HG03097 (cell line): ENCODE measurements at regions not wholly inside any gene's neighbourhood (a gene's known extent, or its start where the extent isn't known, plus 50 kb on each side); places are given as distances from the start of the nearest gene placed in this dataset.

Experiments
- ATAC-seq: cut with Tn5 transposase; IDR thresholded peaks from one replicate; pipeline ENCODE4 v1.9.1; 2021; ENCODE audit not compliant: unreplicated experiment, low FRiP score

DNA sequence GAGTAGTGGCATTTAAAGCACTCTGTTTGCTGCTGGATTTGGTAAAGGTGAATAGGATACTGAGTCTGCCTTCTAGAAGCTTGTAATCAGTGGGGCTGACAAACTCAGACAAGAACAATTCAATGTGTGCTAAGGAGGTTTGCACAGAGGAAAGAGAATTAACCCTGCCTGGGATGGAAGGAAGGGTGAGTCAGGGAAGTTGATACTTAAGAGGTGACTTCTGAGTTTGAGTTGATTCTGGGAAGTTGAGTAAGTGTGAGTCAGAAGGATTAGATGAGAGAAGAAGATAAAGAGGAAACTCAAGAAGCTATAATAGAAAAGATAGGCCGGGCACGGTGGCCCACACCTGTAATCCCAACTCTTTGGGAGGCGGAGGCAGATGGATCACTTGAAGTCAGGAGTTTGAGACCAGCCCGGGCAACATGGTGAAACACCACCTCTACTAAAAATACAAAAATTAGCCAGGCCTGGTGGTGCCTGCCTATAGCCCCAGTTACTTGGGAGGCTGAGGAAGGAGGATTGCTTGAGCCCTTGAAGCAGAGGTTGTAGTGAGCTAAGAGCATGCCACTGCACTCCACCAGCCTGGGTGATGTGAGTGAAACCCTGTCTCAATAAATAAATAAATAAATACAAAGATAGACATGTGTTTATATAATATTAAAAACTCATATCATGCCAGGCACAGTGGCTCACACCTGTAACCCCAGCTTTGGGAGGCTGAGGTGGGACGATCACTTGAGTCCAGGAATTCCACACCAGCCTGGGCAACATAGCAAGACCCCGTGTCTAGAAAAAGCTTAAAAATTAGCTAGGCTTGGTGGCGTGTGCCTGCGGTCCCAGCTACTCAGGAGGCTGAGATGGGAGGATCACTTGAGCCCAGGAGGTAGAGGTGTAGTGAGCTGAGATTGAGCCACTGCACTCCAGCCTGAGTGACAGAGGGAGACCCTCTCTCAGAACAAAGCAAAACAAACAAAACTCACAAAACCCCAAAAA lies 126.8 kb upstream of the CPM start:
- no peak for ATAC-seq

DNA sequence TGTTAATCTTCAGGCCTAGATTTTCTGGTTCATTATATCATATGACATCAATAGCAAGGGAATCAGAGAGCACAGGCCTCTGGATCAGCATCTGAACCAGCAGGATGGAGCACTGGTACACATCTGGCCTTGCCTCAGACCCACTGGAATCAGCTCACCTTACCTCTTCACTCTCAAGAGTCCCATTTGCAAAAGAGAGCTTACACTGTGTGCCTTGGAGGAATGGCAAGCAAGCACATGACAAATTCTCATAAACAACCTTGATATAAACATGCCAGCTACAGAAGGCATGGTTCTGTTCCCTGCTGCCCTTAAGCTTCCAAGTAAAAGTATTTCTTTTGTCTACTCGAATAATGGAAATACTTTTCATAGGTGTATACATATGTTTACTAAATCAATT lies 128.6 kb upstream of the CPM start:
- no peak for ATAC-seq

DNA sequence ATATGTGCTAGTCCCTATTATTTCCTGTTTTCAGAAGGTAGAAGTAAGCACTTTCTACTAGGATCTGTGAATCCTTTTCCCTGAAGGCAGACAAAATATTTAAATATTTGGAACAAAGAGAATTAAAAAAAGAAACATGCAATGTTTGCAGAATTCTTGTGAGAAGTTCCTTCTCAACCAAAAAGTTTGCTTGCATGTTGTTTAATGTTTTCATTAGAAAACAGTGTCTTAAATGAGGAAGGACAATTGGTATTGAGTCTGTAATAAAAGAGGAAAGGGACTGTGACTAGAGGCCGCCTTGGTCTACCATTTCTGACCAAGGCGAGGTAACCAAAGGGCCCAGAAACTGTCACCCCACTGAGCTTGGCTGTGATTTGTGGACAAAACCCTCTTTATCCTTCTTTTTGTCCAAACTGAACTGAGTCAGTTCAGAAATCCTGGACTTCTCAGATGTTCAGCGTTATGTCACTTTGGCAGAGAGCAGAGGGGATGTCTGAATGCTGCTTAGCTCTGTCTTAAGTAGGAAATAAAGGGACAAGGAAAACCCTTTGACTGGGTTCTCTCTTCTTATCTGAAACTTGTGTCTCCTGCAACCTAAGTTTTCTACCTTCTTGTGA lies 129.8 kb upstream of the CPM start:
- ATAC-seq, result no peak

DNA sequence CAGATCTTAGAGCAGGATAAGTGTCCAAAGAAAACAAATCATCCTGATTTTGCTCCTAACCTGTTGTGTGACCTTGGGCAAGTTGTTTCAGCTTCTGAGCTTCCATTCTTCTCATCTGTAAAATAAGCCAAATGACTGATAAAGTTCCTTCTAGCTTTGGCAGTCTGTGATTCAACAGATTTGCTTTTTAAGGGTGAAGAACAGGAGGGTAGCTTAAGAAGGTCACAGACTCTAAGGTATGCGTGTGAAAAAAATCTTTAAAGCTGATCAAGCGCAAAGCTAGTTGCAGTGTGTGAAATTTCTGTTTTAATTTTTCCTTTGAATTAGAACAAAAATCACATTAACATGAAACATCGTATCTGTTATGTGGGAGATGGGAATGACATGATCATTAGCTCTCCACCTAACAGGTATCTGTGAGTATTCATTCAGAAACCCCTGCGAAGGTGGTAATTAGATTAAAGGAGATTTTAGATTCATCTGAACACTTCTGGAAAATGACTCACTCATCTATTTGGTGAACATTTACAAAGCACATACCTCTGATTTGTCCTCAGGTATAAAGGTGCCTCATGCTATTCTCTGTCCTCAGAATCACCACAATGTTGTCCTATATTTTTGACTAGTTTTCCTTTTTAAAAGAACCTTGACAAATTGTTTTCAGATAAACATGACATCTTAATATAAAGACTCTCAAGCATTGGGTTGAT lies 131.9 kb upstream of the CPM start:
- no peak for ATAC-seq

DNA sequence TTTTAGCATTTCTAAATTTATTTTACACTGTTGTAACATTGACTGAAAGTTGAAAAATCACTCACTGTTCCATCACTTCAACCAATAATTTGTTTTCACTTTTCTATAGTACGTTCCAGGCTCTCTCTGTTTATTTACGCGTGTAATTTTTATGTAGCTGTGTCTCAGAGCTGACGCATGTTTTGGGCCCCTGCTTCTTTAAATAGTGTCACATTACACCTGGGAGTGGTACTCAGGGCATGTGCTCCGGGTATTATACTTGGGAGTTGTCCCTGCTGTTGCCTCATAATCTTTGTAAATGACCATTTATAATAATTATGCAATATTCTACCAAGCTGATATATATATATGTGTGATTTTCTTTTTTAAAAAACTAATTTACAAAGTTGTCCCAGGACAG lies 132.8 kb upstream of the CPM start:
- ATAC-seq, result no peak

DNA sequence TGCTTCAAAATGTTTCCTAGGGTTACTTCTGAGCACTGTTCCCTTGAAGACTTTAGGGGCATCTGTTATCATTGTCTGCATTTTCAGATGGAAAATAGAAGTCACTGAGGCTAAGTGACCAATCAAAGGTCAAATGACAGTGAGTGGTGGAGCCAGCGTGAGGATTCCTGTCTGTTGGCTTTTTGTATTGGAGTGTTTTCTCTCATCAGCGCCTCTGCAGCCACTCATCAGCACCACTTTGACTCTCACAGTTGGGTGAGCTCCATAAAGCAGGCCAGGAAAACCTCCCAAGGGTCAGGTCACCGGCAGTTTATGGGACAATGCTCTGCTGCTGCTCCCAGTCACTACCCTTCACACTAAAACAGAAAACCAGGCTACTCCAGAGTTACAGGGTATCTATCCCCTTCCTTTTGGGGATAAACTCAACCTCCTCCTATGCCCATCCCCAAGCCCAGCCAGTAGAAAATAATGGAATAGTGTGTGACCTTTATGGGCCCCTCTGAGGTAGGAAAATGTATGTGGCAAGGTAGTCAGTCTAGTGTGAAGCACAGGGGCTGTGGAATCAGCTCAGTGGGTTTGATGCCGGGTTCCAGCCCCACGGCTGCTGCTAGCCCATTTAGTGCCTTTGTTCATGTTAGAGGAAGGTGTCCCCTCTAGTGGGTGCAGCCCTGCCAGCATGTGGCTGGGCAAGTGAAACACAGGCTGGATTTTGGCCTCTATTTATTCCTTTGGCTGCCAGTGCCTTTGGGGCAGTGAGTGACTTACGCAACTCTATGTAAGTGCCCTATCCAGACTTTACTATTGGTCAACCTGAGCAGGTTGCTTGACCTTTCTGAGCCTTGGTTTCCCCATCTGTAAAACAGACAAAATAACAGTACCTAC lies 133.8 kb upstream of the CPM start:
- no peak for ATAC-seq

DNA sequence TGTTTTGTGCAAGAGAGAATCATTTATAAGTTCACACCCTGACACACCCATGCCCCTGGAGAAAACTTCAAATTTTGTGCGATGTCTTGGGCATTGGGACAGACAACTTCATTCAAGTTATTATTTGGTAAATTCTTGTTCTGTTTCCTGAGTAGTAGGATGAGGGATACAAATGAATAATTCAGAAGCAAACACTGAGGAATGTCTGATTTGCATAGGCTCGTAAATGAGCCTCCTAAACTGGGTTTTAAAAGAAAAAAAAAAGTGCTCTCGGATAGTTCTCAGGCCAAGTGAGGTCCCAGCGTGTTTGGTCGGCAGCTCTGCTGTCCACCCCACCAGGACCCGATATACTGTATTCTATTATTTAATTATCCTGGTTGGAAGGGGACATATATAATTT lies 134.7 kb upstream of the CPM start:
- no peak for ATAC-seq

DNA sequence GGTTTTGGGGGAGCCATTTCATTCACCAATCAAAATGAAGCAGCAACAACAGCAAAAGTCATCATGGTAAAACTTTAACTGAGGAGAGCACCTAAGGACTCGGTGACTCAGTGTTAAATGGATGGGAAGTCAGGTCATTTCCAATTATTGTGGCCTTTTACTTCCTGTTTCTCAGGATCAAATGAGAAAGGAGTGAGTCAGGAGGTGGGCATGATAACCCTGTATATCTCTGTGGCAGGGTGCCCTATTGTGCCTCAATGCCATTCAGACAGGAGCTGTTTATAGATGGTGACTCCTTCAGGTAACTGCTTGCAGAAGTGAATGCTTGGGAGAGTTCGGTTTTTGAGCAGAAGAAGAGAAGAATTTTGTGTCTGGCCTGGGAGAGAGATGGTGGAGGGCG lies 135.5 kb upstream of the CPM start:
- ATAC-seq, result no peak

DNA sequence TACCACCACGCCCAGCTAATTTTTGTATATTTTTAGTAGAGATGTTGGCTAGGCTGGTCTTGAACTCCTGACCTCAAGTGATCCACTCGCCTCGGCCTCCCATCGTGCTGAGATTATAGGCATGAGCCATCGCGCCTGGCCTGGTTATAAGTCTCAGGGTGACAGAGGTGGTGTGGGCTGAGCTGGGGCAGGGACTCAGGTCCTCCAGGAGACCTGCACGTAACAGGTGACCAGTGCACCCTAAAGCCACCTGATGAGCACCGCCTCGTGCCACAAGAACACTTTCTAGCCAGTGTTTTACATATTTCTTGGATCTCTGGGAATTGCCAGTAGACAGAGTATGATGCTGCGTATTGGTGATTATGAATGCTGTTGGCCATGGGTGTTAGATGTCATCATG lies 136.5 kb upstream of the CPM start:
- no peak for ATAC-seq

DNA sequence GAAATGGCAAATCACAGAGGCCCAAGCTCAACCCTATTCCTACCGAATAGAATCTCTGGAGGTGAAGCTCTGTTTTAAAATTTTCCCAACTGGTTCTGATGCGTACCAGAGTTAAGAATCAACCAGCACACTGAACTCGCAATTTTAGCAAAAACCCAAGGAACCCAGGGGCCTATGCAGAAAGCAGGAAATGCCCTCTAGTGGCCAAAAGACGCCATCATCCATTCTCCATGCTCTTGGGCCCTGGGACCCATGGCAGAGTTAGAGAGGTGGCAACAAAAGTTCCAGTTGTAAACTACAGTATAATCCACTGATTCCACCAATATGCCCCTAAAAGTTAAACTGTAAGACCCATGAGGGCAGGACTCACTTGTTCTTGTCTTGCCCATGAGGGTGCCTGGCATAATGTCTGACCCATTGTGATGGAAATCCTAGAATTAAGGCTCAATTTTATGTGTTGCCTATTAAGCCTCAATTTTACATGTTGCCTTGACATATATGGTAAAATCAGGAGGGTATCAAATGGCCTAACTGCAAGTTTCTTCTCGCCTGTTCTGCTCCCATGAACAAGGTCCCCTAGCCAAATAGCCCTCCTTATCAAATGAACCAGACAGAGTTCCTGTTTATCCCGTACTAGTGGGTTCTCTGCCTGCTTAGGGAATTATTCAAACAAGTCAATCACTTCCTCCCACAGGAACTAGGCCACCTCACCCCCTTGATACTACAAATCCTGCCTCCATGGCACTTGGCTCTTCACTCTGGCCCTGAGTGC lies 137.5 kb upstream of the CPM start:
- no peak for ATAC-seq

DNA sequence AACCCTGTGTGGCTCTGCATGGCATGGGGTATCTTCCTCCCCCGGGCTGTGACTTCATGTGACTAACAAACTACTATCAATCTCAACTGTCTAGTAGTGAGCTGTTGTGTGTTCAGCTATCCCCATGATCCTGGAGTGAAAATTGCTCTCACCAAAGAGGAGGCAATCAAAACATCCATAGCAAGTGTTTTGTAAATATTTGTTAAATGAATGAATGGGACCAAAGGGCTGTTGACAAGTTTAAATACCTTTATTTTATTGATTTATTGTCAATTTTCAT lies 138.1 kb upstream of the CPM start:
- ATAC-seq, result no peak

DNA sequence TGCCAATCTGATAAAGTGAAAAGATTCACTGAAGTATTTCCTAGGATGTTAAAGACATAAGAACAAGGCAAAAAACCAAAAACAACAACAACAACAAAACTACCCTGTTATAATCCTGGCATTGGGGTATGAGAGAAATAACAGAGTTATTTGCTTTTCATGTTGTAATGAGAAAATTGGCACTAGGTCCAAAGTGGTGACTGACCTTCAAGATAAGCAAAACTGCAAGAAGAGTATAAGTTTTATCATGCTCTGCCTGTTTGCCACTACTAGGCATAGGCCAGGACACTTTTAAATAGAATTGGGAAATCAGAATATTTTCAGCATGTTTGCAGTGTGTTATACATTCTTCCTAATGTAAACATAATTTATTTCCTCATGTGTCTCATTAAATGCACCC lies 140.1 kb upstream of the CPM start:
- no peak for ATAC-seq

DNA sequence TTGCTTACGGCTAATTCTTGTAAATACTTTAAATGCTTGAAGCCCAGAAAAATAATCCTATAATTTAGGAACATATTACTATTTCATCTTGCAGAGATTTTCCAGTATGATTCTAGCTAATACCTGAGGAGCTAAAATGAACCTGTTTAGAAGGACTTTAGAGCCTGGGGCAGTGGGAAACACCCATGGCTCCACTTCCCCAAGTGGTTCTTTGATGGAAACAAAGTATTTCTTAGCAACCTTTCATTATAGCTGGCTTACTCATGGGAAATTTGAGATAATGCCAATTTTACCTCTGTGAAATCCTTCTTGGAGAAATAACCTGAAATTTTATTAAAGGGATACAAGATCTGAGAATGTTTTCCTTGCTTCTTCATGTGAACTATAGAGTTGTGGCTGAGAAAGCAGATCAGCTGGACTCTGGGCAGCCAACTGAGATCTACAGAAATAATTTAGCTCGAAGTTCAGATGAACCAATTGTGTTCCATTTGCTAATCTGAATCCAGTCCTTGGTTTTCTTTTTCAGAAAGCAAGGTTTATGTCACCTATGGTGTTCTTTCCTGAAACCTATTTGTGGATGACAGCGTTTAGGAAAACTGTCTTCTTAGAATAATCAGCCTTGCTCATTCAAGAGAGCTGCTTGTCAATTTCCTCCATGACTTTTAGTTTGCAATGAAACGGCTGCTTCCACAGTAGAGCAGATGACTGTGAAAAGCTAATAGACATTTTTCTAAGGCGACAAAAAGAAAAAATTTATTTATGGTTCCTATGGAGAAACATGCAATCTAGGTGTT lies 141.8 kb upstream of the CPM start:
- no peak for ATAC-seq

DNA sequence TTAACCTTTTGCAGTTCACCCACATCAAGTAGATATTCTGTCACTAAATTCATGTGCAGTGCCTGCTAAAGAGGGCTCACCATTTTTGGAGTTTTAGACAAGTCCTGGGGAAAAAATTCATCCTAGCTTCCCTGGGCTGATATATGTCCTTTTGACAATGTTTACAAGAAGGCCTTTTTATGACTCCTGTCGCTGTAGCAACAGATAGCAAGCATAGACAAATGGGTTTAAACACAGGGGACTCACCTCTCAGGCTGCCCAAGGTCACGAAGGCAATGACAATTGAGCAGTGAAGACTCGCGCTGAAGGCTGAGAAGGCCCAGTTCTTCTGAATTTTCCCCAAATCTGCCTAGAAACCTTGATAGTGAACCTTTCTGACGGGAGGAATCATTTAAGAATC lies 150.7 kb upstream of the CPM start:
- no peak for ATAC-seq

DNA sequence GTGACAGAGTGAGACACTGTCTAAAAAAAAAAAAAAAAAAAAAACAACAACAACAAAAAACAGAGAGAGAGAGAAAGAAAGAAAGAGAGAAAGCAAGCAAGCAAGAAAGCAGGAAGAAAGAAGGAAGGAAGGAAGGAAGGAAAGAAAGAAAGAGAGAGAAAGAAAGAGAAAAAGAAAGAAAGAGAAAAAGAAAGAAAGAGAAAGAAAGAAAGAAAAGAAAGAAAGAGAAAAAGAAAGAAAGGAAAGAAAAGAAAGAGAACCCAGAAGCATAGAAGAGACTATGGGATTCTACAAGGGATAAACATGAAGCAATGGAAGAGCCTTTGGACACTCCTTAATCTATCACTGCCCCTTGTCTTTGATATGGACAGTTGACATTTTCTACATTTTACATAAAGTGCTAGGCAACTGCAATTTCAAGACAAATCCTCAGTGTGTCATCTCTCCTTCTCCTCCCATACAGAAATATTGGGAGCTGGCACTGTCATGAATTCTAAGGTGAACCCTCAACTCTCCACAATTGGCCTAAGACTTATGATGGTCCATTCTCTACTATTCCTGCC lies 151.9 kb upstream of the CPM start:
- ATAC-seq, result no peak

DNA sequence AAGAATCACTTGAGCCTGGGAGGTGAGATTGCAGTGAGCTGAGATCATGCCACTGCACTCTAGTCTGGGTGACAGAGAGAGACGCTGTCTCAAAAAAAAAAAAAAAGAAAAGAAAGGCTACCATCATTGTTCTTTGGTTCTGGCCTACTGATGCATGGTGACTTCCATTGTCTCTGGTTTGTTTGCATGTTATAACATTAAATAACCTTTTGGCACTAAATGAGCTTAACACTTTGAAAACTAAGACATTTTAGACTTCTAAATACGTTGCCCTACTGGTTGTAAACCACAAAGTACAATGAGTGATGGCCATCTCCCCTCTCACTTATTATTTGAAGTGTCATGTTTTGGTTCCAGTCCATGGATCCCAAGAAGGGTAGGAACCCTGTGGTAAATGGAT lies 152.9 kb upstream of the CPM start:
- ATAC-seq, result no peak

DNA sequence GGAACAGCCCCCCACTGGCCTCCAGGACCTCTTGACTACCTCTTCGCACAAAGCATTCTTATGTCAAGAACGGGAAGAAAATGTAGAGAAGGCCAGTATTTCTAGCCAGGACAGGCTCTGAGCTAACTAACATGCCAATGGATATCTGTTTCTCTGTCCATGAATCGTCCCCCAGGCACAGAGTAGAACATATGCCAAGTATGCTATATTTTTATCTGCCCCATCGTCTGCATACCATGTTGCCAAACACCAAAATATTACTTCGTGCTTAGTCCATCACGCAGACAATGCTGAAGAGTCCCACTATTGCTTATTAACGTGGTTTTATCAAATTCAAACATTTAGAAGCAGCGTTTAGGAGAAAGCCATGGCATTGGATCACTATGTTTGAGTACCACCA lies 151.4 kb upstream of the CPSF6 start:
- ATAC-seq, result no peak

DNA sequence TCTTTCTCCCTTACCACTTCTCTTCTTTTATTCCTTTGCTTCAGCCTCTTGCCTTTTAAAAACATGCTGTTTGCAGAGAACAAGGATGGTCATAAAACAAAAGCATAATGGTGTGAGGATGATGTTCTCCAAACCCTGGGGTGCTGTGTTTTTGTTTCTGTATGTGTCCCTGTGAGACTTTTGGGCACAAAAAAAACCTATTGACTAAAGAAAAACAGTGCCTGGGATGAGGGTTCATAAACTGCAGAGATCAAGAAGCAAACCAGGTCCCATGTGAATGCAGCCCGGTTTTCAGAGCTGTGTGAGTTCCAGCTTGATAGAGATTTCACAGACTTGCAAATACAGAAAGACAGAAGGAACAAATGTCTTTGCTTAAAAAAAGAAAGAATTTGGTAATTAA lies 148.6 kb upstream of the CPSF6 start:
- ATAC-seq, result no peak

DNA sequence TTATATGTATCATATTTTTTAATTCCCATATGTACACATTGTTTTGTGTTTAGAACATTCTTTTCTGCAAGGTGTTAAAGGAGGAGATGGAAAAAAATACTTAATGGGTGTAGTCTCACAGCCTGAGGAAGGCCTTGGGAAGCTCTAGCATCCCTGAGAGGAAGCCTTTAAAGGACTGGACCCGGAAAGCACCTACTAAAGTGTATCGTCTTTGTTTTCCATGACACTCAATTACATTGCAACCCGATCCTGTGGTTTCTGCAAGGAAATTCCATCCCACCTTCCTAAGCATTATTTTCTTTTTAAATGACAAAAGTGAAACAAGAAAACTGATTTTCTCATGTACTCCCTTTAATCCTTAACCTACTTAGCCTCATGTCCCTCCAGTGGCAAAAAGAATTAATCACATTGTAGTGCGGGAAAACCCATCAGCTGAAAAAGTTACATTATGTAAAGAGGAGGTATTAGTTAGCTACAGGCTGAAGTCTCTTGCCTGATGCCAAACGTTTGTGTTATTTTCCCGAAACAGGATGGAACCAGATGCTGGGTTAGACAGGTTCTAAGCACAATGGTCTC lies 147.8 kb upstream of the CPSF6 start:
- ATAC-seq, result no peak
